GM18507 (cell line): ENCODE measurements at regions not wholly inside any gene's neighbourhood (a gene's known extent, or its start where the extent isn't known, plus 50 kb on each side); places are given as distances from the start of the nearest gene placed in this dataset.

Experiments used
- DNase-seq: peaks from one replicate; pipeline ENCODE4 v3.0.0; 2011; ENCODE audit warnings: low read depth; ENCODE audit not compliant: insufficient read length; ENCODE audit errors: extremely low spot score
- FAIRE-seq: peaks from 2 replicates; lab custom pipeline; 2011; peaks lifted over from hg19 to GRCh38; lab: Jason Lieb, UNC

- FAIRE-seq (no peak), DNase-seq (no peak)
These were observed 1338.0 kb upstream of the ACVR2A start for GRCh38 chr2:146506851-146507250.

DNA sequence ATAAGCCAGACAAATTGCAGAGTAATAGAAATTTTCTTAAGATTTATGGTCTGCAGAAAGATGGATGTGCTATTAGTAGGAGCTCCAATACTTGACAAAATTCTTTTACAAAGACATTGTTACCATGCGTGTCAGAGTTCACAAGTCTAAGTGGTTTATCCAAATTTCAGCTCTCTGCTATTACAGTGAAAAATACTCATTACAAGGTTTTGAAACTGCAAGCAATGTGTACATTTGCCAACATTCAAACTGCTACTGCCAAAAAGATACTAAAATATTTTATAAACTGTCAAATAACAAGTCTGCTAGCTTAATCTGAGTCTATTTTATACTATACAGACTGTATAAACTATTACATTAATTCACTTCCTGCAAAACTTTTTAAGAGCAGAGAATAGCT, 1341.5 kb upstream of the ACVR2A start:
- FAIRE-seq, result no peak

GRCh38 chr2:146496248-146496647, 1348.6 kb upstream of the ACVR2A start:
- FAIRE-seq (no peak), DNase-seq (no peak)

More for the DNA sequence above, 1341.5 kb upstream of the ACVR2A start:
- no peak for DNase-seq

GRCh38 chr2:146489386-146489785, 1355.4 kb upstream of the ACVR2A start:
- DNase-seq (no peak), FAIRE-seq (no peak)

DNA sequence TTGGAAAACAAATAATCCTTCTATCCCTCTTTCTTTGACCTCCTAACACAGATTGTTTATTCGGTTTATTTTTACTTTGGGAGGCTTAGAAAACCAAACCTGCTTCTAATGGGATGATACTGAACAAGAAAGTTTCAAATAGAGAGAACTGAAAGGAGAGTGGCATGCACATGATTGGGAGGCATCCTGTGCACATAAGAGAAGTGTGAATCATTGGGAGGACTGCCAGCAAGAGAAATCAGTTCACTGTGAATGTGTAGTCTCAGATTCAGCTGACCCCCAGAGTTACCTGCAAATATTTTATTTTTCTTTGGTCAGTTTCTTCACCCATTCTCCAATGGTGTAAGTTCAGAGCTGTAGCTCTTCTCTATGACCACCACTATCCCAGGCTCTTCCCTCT, 1363.2 kb upstream of the ACVR2A start:
- FAIRE-seq, result no peak
- DNase-seq, result no peak

- no peak for FAIRE-seq
- DNase-seq, result no peak
These were observed 1367.4 kb upstream of the ACVR2A start for GRCh38 chr2:146477383-146477782.

DNA sequence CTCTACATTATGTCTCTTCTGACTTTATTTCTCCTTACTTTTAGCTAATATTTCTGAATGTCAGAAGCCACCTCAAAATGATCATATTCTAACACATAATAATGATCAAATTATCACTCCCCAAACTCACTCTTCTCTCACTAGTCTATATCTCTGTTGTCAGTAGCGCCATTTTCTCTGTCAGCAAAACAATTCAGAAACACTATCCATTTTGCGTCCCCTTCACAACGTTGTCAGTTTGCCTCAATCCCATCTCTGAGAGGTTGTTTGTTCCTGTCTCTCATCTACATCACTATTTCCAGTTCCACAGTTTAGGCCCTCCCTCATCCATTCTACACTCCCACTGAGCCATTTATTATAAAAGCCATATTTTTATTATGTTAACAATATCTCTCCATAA, 1376.3 kb upstream of the ACVR2A start:
- FAIRE-seq, result no peak
- DNase-seq, result no peak

GRCh38 chr2:146467425-146467824, 1377.4 kb upstream of the ACVR2A start:
- no peak for DNase-seq
- FAIRE-seq, result no peak

DNA sequence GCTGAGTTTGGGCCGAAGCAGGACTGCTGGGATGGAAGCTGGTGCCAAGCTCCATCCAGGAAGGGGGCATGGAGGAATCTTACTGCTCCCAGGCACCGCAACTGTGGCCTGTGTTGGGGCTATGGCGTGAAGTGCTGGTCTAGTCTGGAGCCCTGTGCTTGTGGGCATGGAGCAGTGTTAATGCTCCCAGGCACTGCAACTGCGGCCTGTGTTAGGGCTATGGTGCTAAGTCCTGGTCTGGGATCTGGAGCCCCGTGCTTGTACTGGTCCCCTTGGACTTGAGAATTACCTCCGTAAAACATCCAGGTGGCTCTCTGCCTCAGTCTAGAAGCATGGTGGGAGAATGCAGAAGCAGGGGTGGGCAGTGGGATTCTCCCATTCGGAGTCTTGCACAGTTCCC, 1379.4 kb upstream of the ACVR2A start:
- DNase-seq (no peak), FAIRE-seq (no peak)

- DNase-seq (no peak), FAIRE-seq (no peak)
These were observed 1383.8 kb upstream of the ACVR2A start for GRCh38 chr2:146461068-146461467.

DNA sequence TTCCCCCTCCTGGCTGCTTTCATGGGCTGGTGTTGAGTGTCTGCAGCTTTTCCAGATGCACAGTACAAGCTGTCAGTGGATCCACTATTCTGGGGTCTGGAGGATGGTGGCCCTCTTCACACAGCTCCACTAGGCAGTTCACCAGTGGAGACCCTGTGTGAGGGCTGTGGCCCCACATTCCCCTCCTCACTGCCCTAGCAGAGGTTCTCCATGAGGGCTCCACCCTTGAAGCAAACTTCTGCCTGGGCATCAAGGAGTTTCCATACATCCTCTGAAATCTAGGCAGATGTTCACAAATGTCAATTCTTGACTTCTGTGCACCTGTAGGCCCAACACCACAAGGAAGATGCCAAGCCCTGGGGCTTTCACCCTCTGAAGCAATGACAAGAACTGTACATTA, 1386.2 kb upstream of the ACVR2A start:
- no peak for DNase-seq
- FAIRE-seq, result no peak

- no peak for FAIRE-seq
- DNase-seq, result no peak
These were observed 1387.6 kb upstream of the ACVR2A start for GRCh38 chr2:146457221-146457620.

DNA sequence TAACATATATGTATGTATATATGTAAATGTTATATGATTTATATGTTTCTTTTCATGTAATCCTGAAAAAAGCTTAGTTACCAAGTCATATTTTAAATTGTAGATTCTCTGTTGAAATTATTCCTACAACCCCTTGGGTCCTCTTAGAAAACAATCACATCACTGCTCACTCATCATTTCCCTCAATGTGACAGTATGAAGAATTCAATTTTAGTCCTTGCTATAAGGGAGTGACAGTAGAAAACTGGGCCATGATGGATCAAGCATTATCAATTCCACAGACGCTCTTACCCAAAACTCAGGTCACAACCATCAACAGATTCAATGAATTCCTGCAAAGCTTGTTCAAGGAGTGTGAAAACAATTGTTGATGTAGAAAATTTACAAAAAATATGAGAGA, 1389.5 kb upstream of the ACVR2A start:
- DNase-seq (no peak), FAIRE-seq (no peak)

- FAIRE-seq (no peak), DNase-seq (no peak)
These were observed 1392.9 kb upstream of the ACVR2A start for GRCh38 chr2:146451972-146452371.

DNA sequence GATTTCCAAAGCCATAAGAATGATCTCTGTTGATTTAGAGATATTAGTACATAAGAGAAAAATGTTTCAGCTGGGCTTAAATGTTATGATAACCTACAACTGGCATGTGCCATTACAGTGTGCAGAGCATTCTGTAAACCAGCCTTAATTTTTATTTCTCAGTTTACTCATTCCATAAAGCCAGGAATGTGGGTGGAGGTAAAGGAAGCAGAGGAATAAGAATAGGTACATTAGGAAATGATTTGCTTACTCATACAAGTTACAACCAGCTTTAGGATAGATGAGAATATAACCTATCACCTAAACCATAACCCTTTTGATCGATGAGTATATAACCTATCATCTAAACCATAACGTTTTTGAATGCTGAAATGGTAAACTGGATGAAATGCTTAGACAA, 1394.7 kb upstream of the ACVR2A start:
- DNase-seq (no peak), FAIRE-seq (no peak)

DNA sequence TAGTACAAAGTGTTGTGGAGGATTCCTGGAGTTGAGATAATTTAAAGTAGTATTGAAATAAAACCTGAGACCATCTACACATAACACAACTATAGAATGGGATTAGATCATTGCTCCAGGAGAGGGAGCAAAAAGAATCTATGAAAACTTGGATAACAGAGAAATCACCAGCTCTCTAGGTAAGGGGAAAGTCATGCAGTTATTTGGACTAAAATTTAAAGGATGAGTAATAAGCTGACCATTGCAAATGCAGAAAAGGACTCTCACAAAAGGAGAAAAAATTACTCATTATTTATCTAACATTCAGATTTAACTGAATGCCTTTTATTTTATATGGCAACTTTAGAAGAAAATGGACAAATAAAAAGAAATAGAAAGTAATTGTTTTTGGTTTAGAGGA, 1399.8 kb upstream of the ACVR2A start:
- FAIRE-seq (no peak), DNase-seq (no peak)

- no peak for FAIRE-seq
- DNase-seq, result no peak
These were observed 1400.7 kb upstream of the ACVR2A start for GRCh38 chr2:146444085-146444484.

GRCh38 chr2:146438246-146438645, 1406.6 kb upstream of the ACVR2A start:
- FAIRE-seq (no peak), DNase-seq (no peak)

DNA sequence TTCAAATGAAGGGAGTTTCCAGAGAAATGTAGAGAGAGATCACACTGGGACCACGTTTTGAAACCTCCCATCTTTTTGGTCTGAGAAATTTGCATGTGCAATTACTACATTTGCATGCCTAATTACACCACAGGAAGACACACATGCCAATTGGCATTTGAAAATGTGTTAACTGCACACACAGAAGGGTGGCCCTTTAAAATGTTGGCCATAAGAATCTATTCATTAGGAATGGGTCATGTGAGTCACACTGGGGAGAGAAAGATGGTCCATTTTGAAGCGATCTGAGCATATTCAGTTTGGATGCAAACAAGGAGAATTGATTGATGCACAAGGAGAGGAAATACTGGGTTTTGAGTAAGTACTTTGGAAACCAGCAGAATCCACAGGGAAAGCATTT, 1407.1 kb upstream of the ACVR2A start:
- no peak for DNase-seq
- FAIRE-seq, result no peak

DNA sequence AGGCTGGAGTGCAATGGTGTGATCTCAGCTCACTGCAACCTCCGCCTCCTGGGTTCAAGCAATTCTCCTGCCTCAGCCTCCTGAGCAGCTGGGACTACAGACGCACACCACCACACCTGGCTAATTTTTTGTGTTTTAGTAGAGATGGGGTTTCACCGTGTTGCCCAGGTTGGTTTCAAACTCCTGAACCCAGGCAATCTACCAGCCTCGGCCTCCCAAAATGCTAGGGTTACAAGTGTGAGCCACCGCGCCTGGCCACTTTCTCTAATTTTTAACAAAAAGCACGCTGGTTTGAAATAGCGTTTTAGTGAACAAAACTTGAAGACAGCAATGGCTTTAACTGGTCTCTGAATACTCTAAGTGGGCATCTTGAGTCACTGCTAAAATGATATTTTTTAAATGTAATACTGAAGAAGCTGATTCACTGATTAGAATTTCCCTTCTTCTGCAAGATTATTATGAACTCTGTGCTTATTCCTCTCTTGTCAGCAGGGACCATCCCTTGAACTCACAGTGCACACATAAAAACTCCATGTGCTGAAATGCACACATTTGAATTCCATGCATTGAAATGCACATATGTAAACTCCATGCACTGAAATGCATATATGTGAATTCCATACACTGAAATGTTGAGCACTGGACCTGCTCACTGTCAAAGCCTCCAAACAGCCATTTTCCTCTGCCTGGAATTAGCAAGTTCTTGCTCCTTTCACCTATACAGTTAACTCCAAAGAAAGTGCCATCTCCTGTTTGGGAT, 1411.5 kb upstream of the ACVR2A start:
- FAIRE-seq (no peak), DNase-seq (no peak)

GRCh38 chr2:146429366-146429765, 1415.5 kb upstream of the ACVR2A start:
- FAIRE-seq, result no peak
- DNase-seq, result no peak

DNA sequence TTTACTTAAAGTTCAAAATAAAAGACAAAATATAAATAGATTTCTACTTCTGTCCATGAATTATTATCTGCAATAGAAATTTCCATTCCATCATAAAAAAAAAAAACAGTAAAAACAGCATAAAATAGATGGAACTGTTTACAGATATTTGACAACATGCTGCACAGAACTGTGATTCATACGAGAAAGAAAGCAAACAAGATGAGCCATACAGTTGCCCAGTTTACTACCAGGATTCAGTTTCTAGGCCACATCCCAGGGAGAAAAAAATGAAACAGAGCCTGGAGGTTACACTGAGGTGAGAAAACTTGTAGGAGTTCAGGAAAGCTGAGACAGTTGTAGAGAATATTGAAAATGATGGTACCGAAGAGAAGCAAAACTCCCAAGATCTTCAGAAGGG, 1426.9 kb upstream of the ACVR2A start:
- DNase-seq (no peak), FAIRE-seq (no peak)
